K562 (cell line): ENCODE measurements at regions not wholly inside any gene's neighbourhood (a gene's known extent, or its start where the extent isn't known, plus 50 kb on each side); places are given as distances from the start of the nearest gene placed in this dataset.

Source experiments
- ATAC-seq: fragments of 200-7000 bp; cut with Tn5 transposase; 3 replicates; pipeline ENCODE4 v1.9.1; 2020; ENCODE audit warnings: moderate library complexity
- BruUV-seq: library from RNA; stranded (reverse); fragments of 400-500 nt; replicated peaks from 2 replicates; lab custom pipeline; 2021; lab: Mats Ljungman, UMichigan
- CTCF ChIA-PET: fragments of 300-600 bp; formaldehyde crosslinking; extraction: SDS; loops from one replicate; lab custom pipeline; 2021; ENCODE audit warnings: low intra/inter-chr PET ratio; lab: Yijun Ruan, JAX
- POLR2A ChIA-PET: fragments of 300-600, 350-650 bp; sonication (Branson Sonifier 250); formaldehyde crosslinking; extraction: SDS; loops from one replicate; lab custom pipeline; 2021; ENCODE audit warnings: antibody characterized with exemption, inconsistent platforms; lab: Yijun Ruan, JAX
- DNase-seq, 4 experiments: peaks; one replicate each; pipeline versions ENCODE4 v3.0.0 to v3.0.0-alpha.2; 2011 to 2018; ENCODE audit warnings: low spot score in 3 of 4, mixed read lengths in 3 of 4; ENCODE audit errors: extremely low read depth in 1 of 4
- FAIRE-seq: peaks from 2 replicates; lab custom pipeline; 2011; peaks lifted over from hg19 to GRCh38; lab: Jason Lieb, UNC
- H2AFZ ChIP-seq: 2 replicates; pipeline ENCODE4 v1.6.0; 2011; ENCODE audit warnings: low read depth, low read length, control low read depth, inconsistent platforms
- H3K27ac ChIP-seq: fragments of 200-600 bp; 3 replicates; pipeline ENCODE4 v1.8.0; 2011; ENCODE audit warnings: low read depth, mild to moderate bottlenecking, control low read depth, inconsistent platforms, low read length, moderate library complexity, mixed read lengths; ENCODE audit errors: extremely low read depth
- H3K27me3 ChIP-seq, 2 experiments: fragments of 300-600 bp in 1 of 2; 2 replicates in 1 of 2; 3 replicates in 1 of 2; pipeline versions ENCODE4 v1.6.0 to v1.8.0; 2011; ENCODE audit warnings: inconsistent platforms in 2 of 2, low read length in 2 of 2, mild to moderate bottlenecking in 1 of 2, mixed read lengths in 1 of 2, moderate library complexity in 1 of 2; ENCODE audit not compliant: control insufficient read depth in 2 of 2, insufficient read depth in 2 of 2
- H3K36me3 ChIP-seq: fragments of 300-600 bp; 3 replicates; pipeline ENCODE4 v1.8.0; 2011; ENCODE audit warnings: mild to moderate bottlenecking, low read length, inconsistent platforms; ENCODE audit not compliant: control insufficient read depth, insufficient read depth
- H3K4me1 ChIP-seq, 2 experiments: fragments of 200-600 bp in 1 of 2; replicated peaks in 1 of 2; 2 replicates in 1 of 2; 3 replicates in 1 of 2; pipeline versions ENCODE4 v1.5.1 to v1.8.0; 2011; ENCODE audit warnings: inconsistent platforms in 2 of 2, low read length in 2 of 2, mild to moderate bottlenecking in 1 of 2, mixed read lengths in 1 of 2, moderate library complexity in 1 of 2; ENCODE audit not compliant: control insufficient read depth in 2 of 2, insufficient read depth in 2 of 2
- H3K4me2 ChIP-seq: 2 replicates; pipeline ENCODE4 v1.6.1; 2011; ENCODE audit warnings: low read length, control low read depth, inconsistent platforms, mixed read lengths; ENCODE audit not compliant: insufficient read depth
- H3K4me3 ChIP-seq: fragments of 200-600 bp; sonication (generic), shearing (Covaris generic); 2 replicates; pipeline ENCODE4 v1.5.1; 2016; ENCODE audit warnings: control low read depth, inconsistent platforms
- H3K79me2 ChIP-seq: fragments of 200-600 bp; 3 replicates; pipeline ENCODE4 v1.8.0; 2011; ENCODE audit warnings: low read length, inconsistent platforms; ENCODE audit not compliant: control insufficient read depth, insufficient read depth
- H3K9ac ChIP-seq, 2 experiments: 2 replicates each; pipeline versions ENCODE4 v1.6.0 to v1.6.1; 2011; ENCODE audit warnings: low read depth in 2 of 2, low read length in 2 of 2, control low read depth in 1 of 2, inconsistent platforms in 1 of 2, mild to moderate bottlenecking in 1 of 2, mixed read lengths in 1 of 2; ENCODE audit not compliant: insufficient read depth in 1 of 2
- H3K9me1 ChIP-seq: one replicate; pipeline ENCODE4 v1.6.0; 2011; ENCODE audit warnings: inconsistent platforms, mild to moderate bottlenecking, low read length, moderate library complexity; ENCODE audit not compliant: control insufficient read depth, insufficient read depth
- H3K9me3 ChIP-seq: replicated peaks from 2 replicates; pipeline ENCODE4 v1.5.1; 2011; ENCODE audit warnings: low read depth, low read length, inconsistent platforms; ENCODE audit not compliant: control insufficient read depth, insufficient read depth
- H4K20me1 ChIP-seq: replicated peaks from 2 replicates; pipeline ENCODE4 v1.6.1; 2011; ENCODE audit warnings: low read length, inconsistent platforms, mixed read lengths; ENCODE audit not compliant: control insufficient read depth, insufficient read depth
- ARID1B ChIP-seq: fragments of 450-650 bp; IDR thresholded peaks from 2 replicates; pipeline ENCODE4 v1.6.1; 2016; ENCODE audit warnings: antibody characterized with exemption, mild to moderate bottlenecking, inconsistent platforms
- E2F5 ChIP-seq: sonication (generic); formaldehyde crosslinking; IDR thresholded peaks from 2 replicates; pipeline ENCODE4 v1.8.0; 2022; ENCODE audit warnings: mild to moderate bottlenecking, missing genetic modification reagents
- E2F8 ChIP-seq: fragments of 450-650 bp; IDR thresholded peaks from 2 replicates; pipeline ENCODE4 v1.7.1; 2018; ENCODE audit warnings: mild to moderate bottlenecking, low read depth; ENCODE audit not compliant: partially characterized antibody
- HDAC3 ChIP-seq: fragments of 450-650 bp; IDR thresholded peaks from 2 replicates; pipeline ENCODE4 v1.6.1; 2018; ENCODE audit warnings: borderline replicate concordance, mild to moderate bottlenecking, moderate library complexity; ENCODE audit not compliant: partially characterized antibody
- HDAC8 ChIP-seq: fragments of 450-650 bp; IDR thresholded peaks from 2 replicates; pipeline ENCODE4 v1.6.1; 2016; ENCODE audit warnings: mild to moderate bottlenecking, missing genetic modification characterization, moderate library complexity, missing compliant biosample characterization
- HNRNPH1 ChIP-seq: fragments of 200-400 bp; formaldehyde crosslinking; optimal IDR thresholded peaks from 2 replicates; pipeline ENCODE3; 2017; ENCODE audit warnings: low read depth, mild to moderate bottlenecking, low read length, moderate library complexity
- NFYB ChIP-seq: IDR thresholded peaks from 2 replicates; pipeline ENCODE4 v1.6.1; 2011; ENCODE audit warnings: mild to moderate bottlenecking, moderate library complexity; ENCODE audit not compliant: insufficient read length; ENCODE audit errors: extremely low read depth
- SRSF9 ChIP-seq: fragments of 200-400 bp; formaldehyde crosslinking; IDR thresholded peaks from 2 replicates; pipeline ENCODE4 v1.6.1; 2017; ENCODE audit warnings: low read depth, low read length, borderline replicate concordance
- TBL1XR1 ChIP-seq, 2 experiments: IDR thresholded peaks; 2 replicates each; pipeline ENCODE4 v1.6.1; 2012; ENCODE audit warnings: improper control_type of control experiment in 2 of 2, low read length in 2 of 2, mild to moderate bottlenecking in 1 of 2
- ZC3H11A ChIP-seq: IDR thresholded peaks from 2 replicates; pipeline ENCODE4 v1.6.1; 2012; ENCODE audit warnings: low read depth, low read length, improper control_type of control experiment
- ZNF316 ChIP-seq: fragments of 450-650 bp; IDR thresholded peaks from 2 replicates; pipeline ENCODE4 v1.6.1; 2016
- WGBS: fragments of 100-300 bp; shearing (Covaris generic); methylation state at CpG from one replicate; pipeline ENCODE4 v1.1.6; 2016; ENCODE audit warnings: low coverage, mixed read lengths; ENCODE audit not compliant: insufficient coverage; ENCODE audit errors: missing lambda C conversion rate; 5-methylcytosine and 5-hydroxymethylcytosine counted together
- in situ Hi-C: fragments of 300-500 bp; cut with MboI; formaldehyde crosslinking; loops from 4 replicates; pipeline ENCODE4 v1.15.0; 2018; ENCODE audit warnings: inconsistent platforms, mixed read lengths
- intact Hi-C: fragments of 100-400 bp; cut with micrococcal nuclease; formaldehyde crosslinking; loops from 2 replicates; pipeline ENCODE4 v1.14.2; 2022

GRCh38 chr18:38413193-38413592 lies 847.6 kb upstream of the CELF4 start:
- DNase-seq (no peak), FAIRE-seq (no peak), ATAC-seq (no peak)
- BruUV-seq = no TSS peak
- no peaks in the 10 kb centered on the region for H3K36me3 ChIP-seq
- no peak overlapping the region for H3K4me2 ChIP-seq
- no peaks in the 10 kb centered on the region for H3K27me3 ChIP-seq
- CTCF ChIA-PET = no interaction called here
- 0% methylated on average over 2 of the region's 2 CpGs for WGBS
- H3K4me3 ChIP-seq = no peak overlapping the region
- intact Hi-C loops (no loop called here), in situ Hi-C loops (no loop called here)
- H3K4me1 ChIP-seq = no peaks in the 10 kb centered on the region
- H2AFZ ChIP-seq = no peak overlapping the region
- POLR2A ChIA-PET = no interaction called here
- H3K9me1 ChIP-seq = no peaks in the 10 kb centered on the region
- no peaks in the 10 kb centered on the region; the same call in 1 of the 2 replicates for H3K9me3 ChIP-seq
- no peak overlapping the region for H3K27ac ChIP-seq
- TF ChIP-seq HDAC3 = no peak
- TF ChIP-seq TBL1XR1 (IDR thresholded peaks at IDR 0.05; ENCODE audit: low read length in 2 of 2) = no peak
- TF ChIP-seq ZC3H11A = no peak
- no peak for TF ChIP-seq ARID1B
- TF ChIP-seq E2F8 = no peak
- no peak for TF ChIP-seq NFYB
- TF ChIP-seq E2F5 (CRISPR knock-in tag) = no peak
- no peak for TF ChIP-seq HNRNPH1
- TF ChIP-seq SRSF9 = no peak
- TF ChIP-seq HDAC8 = no peak
- no peak for TF ChIP-seq ZNF316
- H3K79me2 ChIP-seq = no peaks in the 10 kb centered on the region
- no peak overlapping the region for H3K9ac ChIP-seq
- H4K20me1 ChIP-seq = no peaks in the 10 kb centered on the region
